Urothelium cell line (cell line): ENCODE measurements at regions not wholly inside any gene's neighbourhood (a gene's known extent, or its start where the extent isn't known, plus 50 kb on each side); places are given as distances from the start of the nearest gene placed in this dataset.
A peak's percentile ranks its signal among the peaks of the same experiment; 100 is the strongest.
"Not testable (repeated sequence)": the region's sequence is repeated elsewhere in the genome, so short reads cannot be mapped to it uniquely, and the experiment has no call there.

Experiments
- DNase-seq: peaks from one replicate; pipeline ENCODE4 v3.0.0; 2011; ENCODE audit warnings: low spot score, mixed read lengths
- FAIRE-seq: peaks from 2 replicates; lab custom pipeline; 2011; peaks lifted over from hg19 to GRCh38; lab: Jason Lieb, UNC

DNA sequence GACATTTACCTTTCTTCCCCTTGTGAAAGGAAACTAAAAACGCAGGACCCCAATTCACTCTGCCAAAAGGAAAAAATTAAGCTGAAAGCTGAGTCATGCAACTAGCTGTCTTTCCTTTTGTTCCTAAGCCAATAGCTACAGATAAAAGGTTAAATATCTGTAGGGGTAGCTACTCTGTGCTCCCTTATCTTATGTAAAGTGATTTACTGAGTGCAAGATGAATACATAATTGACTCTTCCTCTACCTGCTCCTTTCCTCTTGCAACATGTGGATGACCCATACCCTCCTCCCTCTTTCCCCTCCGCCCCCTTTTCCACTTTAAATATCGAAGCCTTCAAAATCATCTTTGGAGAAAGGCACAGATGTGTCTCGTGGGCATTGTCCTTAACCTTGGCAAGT lies 68.0 kb upstream of the ZNF157 start:
- DNase-seq (no peak), FAIRE-seq (no peak)

- DNase-seq, FAIRE-seq: not testable (repeated sequence)
Observed at GRCh38 chrX:47306471-47307023, 63.8 kb upstream of the ZNF157 start.

DNA sequence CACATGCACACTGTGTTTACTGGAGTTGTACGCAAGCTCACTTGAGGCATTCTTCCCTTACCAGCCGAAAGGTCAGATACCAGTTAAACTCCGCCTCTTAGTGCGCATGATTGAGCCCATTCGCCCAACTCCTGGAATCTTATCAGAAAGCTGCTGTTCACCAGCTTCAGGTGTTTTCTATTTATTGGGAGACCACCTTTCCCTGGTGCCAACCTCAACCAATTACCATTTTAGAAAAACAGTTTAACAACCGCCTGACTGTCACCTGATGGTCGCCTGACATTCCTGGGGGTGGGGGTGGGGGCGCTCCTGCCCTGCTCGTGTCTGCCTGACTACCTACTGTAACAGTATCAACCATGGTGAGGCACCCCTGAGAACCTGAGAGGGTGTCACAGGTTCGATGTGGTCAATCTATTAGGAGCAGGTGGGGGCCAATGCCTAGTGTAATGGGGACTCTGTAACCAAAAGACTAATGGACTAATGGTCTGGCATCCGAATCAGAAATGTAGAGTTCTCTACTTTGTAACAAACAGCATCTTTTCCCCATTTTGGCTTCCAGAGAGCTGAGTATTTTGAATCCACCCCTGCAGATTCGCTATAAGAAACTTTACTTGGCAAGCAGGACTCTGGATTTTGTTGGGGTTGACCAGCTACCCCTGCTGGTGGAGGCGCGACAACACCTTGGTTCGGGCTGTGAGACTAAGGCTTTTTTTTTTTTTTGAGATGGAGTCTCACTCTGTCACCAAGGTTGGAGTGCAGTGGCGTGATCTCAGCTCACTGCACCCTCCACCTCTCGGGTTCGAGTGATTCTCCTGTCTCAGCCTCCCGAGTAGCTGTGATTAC lies 58.2 kb upstream of the ZNF157 start:
- DNase-seq (peak; percentile 24), FAIRE-seq (no peak)

- DNase-seq, result no peak
- no peak for FAIRE-seq
Observed at GRCh38 chrX:47313056-47313455, 57.3 kb upstream of the ZNF157 start.

GRCh38 chrX:47316276-47317025 lies 53.9 kb upstream of the ZNF157 start:
- FAIRE-seq, result no peak
- DNase-seq, result no peak
